Suprapubic skin (tissue), 4 donors: ENCODE measurements at regions not wholly inside any gene's neighbourhood (a gene's known extent, or its start where the extent isn't known, plus 50 kb on each side); places are given as distances from the start of the nearest gene placed in this dataset.

Experiments used
- POLR2A ChIP-seq, 2 donors: fragments of 450-650 bp; IDR thresholded peaks; one replicate each; pipeline ENCODE4 v1.6.1; 2017; ENCODE audit warnings: antibody characterized with exemption in 2 of 2, mild to moderate bottlenecking in 2 of 2, moderate library complexity in 2 of 2
- POLR2AphosphoS5 ChIP-seq, 3 donors: sonication (generic); formaldehyde crosslinking; IDR thresholded peaks; one replicate each; pipeline ENCODE4 v1.6.1; 2017; ENCODE audit warnings: antibody characterized with exemption in 3 of 3
- TF ChIP-seq, protein P1 (sequence below), 2 donors: fragments of 200-600 bp in 1 of 2; fragments of 450-650 bp in 1 of 2; sonication (generic) in 1 of 2; IDR thresholded peaks; one replicate each; pipeline ENCODE4 v1.5.1; 2016 to 2019; ENCODE audit warnings: antibody characterized with exemption in 2 of 2, mild to moderate bottlenecking in 1 of 2, moderate library complexity in 1 of 2

DNA sequence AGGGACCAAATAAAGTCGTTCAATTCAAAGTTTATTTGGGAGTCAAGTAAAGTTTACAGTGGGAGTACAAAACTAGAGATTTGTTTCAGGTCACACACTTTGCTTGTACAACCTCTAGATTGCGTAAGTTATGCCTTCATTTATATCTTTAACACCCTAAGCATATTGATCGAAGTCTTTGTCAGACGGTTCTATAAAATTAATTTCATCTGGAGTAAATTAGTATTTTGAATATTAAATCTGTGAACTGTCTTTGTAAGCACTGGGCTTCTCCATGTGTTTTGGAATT lies 119.7 kb downstream of the ACAA2 start:
- no peak for TF ChIP-seq POLR2AphosphoS5 (IDR thresholded peaks at IDR 0.05)
- TF ChIP-seq, protein P1, sequence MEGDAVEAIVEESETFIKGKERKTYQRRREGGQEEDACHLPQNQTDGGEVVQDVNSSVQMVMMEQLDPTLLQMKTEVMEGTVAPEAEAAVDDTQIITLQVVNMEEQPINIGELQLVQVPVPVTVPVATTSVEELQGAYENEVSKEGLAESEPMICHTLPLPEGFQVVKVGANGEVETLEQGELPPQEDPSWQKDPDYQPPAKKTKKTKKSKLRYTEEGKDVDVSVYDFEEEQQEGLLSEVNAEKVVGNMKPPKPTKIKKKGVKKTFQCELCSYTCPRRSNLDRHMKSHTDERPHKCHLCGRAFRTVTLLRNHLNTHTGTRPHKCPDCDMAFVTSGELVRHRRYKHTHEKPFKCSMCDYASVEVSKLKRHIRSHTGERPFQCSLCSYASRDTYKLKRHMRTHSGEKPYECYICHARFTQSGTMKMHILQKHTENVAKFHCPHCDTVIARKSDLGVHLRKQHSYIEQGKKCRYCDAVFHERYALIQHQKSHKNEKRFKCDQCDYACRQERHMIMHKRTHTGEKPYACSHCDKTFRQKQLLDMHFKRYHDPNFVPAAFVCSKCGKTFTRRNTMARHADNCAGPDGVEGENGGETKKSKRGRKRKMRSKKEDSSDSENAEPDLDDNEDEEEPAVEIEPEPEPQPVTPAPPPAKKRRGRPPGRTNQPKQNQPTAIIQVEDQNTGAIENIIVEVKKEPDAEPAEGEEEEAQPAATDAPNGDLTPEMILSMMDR (IDR thresholded peaks at IDR 0.05) = no peak
- TF ChIP-seq POLR2A (IDR thresholded peaks at IDR 0.05) = no peak
